Stimulated activated naive CD8-positive, alpha-beta T cell treated with anti-CD3 and anti-CD28 coated beads, Interleukin-15, amount 100 ng/mL, for 72 hours (primary cell): ENCODE measurements at regions not wholly inside any gene's neighbourhood (a gene's known extent, or its start where the extent isn't known, plus 50 kb on each side); places are given as distances from the start of the nearest gene placed in this dataset.

Experiments
- ATAC-seq: fragments of 150-1000 bp; cut with Tn5 transposase; 2 replicates; pipeline ENCODE4 v1.10.0; 2021; ENCODE audit warnings: mild to moderate bottlenecking, moderate library complexity
- DNase-seq, 2 donors: peaks; one replicate each; pipeline ENCODE4 v3.0.0; 2021 to 2022
- H3K27ac Mint-ChIP-seq, 2 donors: one replicate each; pipeline ENCODE4 v1.8.0; 2022; ENCODE audit warnings: mild to moderate bottlenecking in 2 of 2, mixed read lengths in 2 of 2, moderate library complexity in 2 of 2
- H3K27me3 Mint-ChIP-seq: one replicate; pipeline ENCODE4 v1.8.0; 2022; ENCODE audit warnings: mixed read lengths
- H3K4me1 Mint-ChIP-seq: one replicate; pipeline ENCODE4 v1.8.0; 2022; ENCODE audit warnings: mild to moderate bottlenecking, mixed read lengths
- H3K4me3 Mint-ChIP-seq, 2 donors: one replicate each; pipeline ENCODE4 v1.8.0; 2022; ENCODE audit warnings: mild to moderate bottlenecking in 2 of 2, mixed read lengths in 2 of 2, moderate library complexity in 1 of 2
- H3K9me3 Mint-ChIP-seq, 2 donors: one replicate each; pipeline ENCODE4 v1.8.0; 2022; ENCODE audit warnings: mixed read lengths in 2 of 2

GRCh38 chr1:218066332-218066731 lies 218.8 kb upstream of the RRP15 start:
- no peak for ATAC-seq
- Mint-ChIP-seq H3K27ac (no peak overlapping the region), H3K27me3 (no peaks in the 10 kb centered on the region), H3K4me1 (no peaks in the 10 kb centered on the region), H3K4me3 (no peak overlapping the region), H3K9me3 (peaks cover 0 to 6% of the 10 kb centered on the region in 2 donors)
- DNase-seq = no peak

GRCh38 chr1:218068241-218068640 lies 216.9 kb upstream of the RRP15 start:
- ATAC-seq (no peak), DNase-seq (no peak)
- Mint-ChIP-seq H3K4me1 (no peaks in the 10 kb centered on the region), H3K27me3 (no peaks in the 10 kb centered on the region), H3K4me3 (no peak overlapping the region), H3K27ac (no peak overlapping the region), H3K9me3 (peaks cover 0 to 6% of the 10 kb centered on the region in 2 donors)

GRCh38 chr1:218069180-218069579 lies 215.9 kb upstream of the RRP15 start:
- ATAC-seq (no peak), DNase-seq (no peak)
- H3K4me1 Mint-ChIP-seq = no peaks in the 10 kb centered on the region
- peaks cover 0 to 6% of the 10 kb centered on the region in 2 donors for H3K9me3 Mint-ChIP-seq
- H3K27me3 Mint-ChIP-seq = no peaks in the 10 kb centered on the region
- H3K27ac Mint-ChIP-seq = no peak overlapping the region
- no peak overlapping the region for H3K4me3 Mint-ChIP-seq

- Mint-ChIP-seq H3K4me1 (no peaks in the 10 kb centered on the region), H3K9me3 (peaks cover 7 to 15% of the 10 kb centered on the region in 2 donors), H3K27me3 (no peaks in the 10 kb centered on the region), H3K27ac (no peak overlapping the region), H3K4me3 (no peak overlapping the region)
- DNase-seq = no peak
- ATAC-seq = no peak
Observed at GRCh38 chr1:218073062-218073461, 212.0 kb upstream of the RRP15 start.

- Mint-ChIP-seq H3K4me1 (no peaks in the 10 kb centered on the region), H3K27ac (no peak overlapping the region), H3K9me3 (peaks cover 19 to 21% of the 10 kb centered on the region in 2 donors), H3K4me3 (no peak overlapping the region), H3K27me3 (no peaks in the 10 kb centered on the region)
- no peak for DNase-seq
- ATAC-seq = no peak
Observed at GRCh38 chr1:218078916-218079315, 206.2 kb upstream of the RRP15 start.

GRCh38 chr1:218079347-218079746 lies 205.7 kb upstream of the RRP15 start:
- no peak overlapping the region for H3K4me3 Mint-ChIP-seq
- no peaks in the 10 kb centered on the region for H3K4me1 Mint-ChIP-seq
- H3K27ac Mint-ChIP-seq = no peak overlapping the region
- DNase-seq (no peak), ATAC-seq (no peak)
- no peaks in the 10 kb centered on the region for H3K27me3 Mint-ChIP-seq
- peaks cover 19 to 21% of the 10 kb centered on the region in 2 donors for H3K9me3 Mint-ChIP-seq

- ATAC-seq = no peak
- DNase-seq = no peak
- no peaks in the 10 kb centered on the region for H3K27me3 Mint-ChIP-seq
- no peak overlapping the region for H3K27ac Mint-ChIP-seq
- H3K4me1 Mint-ChIP-seq = no peaks in the 10 kb centered on the region
- peaks cover 19 to 21% of the 10 kb centered on the region in 2 donors for H3K9me3 Mint-ChIP-seq
- no peak overlapping the region for H3K4me3 Mint-ChIP-seq
Observed at GRCh38 chr1:218079820-218080219, 205.3 kb upstream of the RRP15 start.

- Mint-ChIP-seq H3K4me1 (no peaks in the 10 kb centered on the region), H3K9me3 (peaks cover 14 to 17% of the 10 kb centered on the region in 2 donors), H3K4me3 (no peak overlapping the region), H3K27me3 (no peaks in the 10 kb centered on the region), H3K27ac (no peak overlapping the region)
- DNase-seq = no peak
- ATAC-seq = no peak
Observed at GRCh38 chr1:218080863-218081262, 204.2 kb upstream of the RRP15 start.

GRCh38 chr1:218081358-218081757 lies 203.7 kb upstream of the RRP15 start:
- DNase-seq = no peak
- ATAC-seq = no peak
- H3K27me3 Mint-ChIP-seq = no peaks in the 10 kb centered on the region
- no peak overlapping the region for H3K27ac Mint-ChIP-seq
- H3K9me3 Mint-ChIP-seq = peaks cover 12 to 14% of the 10 kb centered on the region in 2 donors
- H3K4me3 Mint-ChIP-seq = no peak overlapping the region
- H3K4me1 Mint-ChIP-seq = no peaks in the 10 kb centered on the region

- H3K27me3 Mint-ChIP-seq = no peaks in the 10 kb centered on the region
- H3K4me1 Mint-ChIP-seq = no peaks in the 10 kb centered on the region
- no peak for DNase-seq
- H3K27ac Mint-ChIP-seq = no peak overlapping the region
- ATAC-seq = no peak
- no peaks in the 10 kb centered on the region for H3K9me3 Mint-ChIP-seq
- H3K4me3 Mint-ChIP-seq = no peak overlapping the region
Observed at GRCh38 chr1:218090459-218090858, 194.6 kb upstream of the RRP15 start.

- Mint-ChIP-seq H3K4me3 (no peak overlapping the region), H3K27me3 (no peaks in the 10 kb centered on the region), H3K9me3 (peaks cover 16% of the 10 kb centered on the region in 2 donors), H3K27ac (no peak overlapping the region), H3K4me1 (no peaks in the 10 kb centered on the region)
- no peak for DNase-seq
- no peak for ATAC-seq
Observed at GRCh38 chr1:218101409-218101808, 183.7 kb upstream of the RRP15 start.

- Mint-ChIP-seq H3K9me3 (peaks cover 0 to 5% of the 10 kb centered on the region in 2 donors), H3K27me3 (no peaks in the 10 kb centered on the region), H3K4me1 (no peaks in the 10 kb centered on the region), H3K4me3 (no peak overlapping the region), H3K27ac (no peak overlapping the region)
- no peak for DNase-seq
- ATAC-seq = no peak
Observed at GRCh38 chr1:218108034-218108433, 177.1 kb upstream of the RRP15 start.

GRCh38 chr1:218112862-218113261 lies 172.2 kb upstream of the RRP15 start:
- Mint-ChIP-seq H3K4me3 (no peak overlapping the region), H3K27ac (no peak overlapping the region), H3K27me3 (no peaks in the 10 kb centered on the region), H3K4me1 (no peaks in the 10 kb centered on the region), H3K9me3 (peaks cover 0 to 9% of the 10 kb centered on the region in 2 donors)
- DNase-seq = no peak
- ATAC-seq = no peak

GRCh38 chr1:218123968-218124367 lies 161.1 kb upstream of the RRP15 start:
- H3K27ac Mint-ChIP-seq = no peak overlapping the region
- no peak for DNase-seq
- ATAC-seq = no peak
- H3K9me3 Mint-ChIP-seq = no peaks in the 10 kb centered on the region
- H3K4me1 Mint-ChIP-seq = no peaks in the 10 kb centered on the region
- no peak overlapping the region for H3K4me3 Mint-ChIP-seq
- no peaks in the 10 kb centered on the region for H3K27me3 Mint-ChIP-seq

- Mint-ChIP-seq H3K27ac (no peak overlapping the region), H3K27me3 (no peaks in the 10 kb centered on the region), H3K4me3 (no peak overlapping the region), H3K4me1 (no peaks in the 10 kb centered on the region), H3K9me3 (peaks cover 10 to 12% of the 10 kb centered on the region in 2 donors)
- ATAC-seq (no peak), DNase-seq (no peak)
Observed at GRCh38 chr1:218135371-218135770, 149.7 kb upstream of the RRP15 start.

GRCh38 chr1:218139761-218140160 lies 145.3 kb upstream of the RRP15 start:
- ATAC-seq (no peak), DNase-seq (no peak)
- H3K4me1 Mint-ChIP-seq = no peaks in the 10 kb centered on the region
- no peak overlapping the region for H3K27ac Mint-ChIP-seq
- no peaks in the 10 kb centered on the region for H3K27me3 Mint-ChIP-seq
- H3K4me3 Mint-ChIP-seq = no peak overlapping the region
- H3K9me3 Mint-ChIP-seq = peaks cover 6 to 9% of the 10 kb centered on the region in 2 donors

- Mint-ChIP-seq H3K4me1 (no peaks in the 10 kb centered on the region), H3K27ac (no peak overlapping the region), H3K27me3 (peaks cover 38% of the 10 kb centered on the region), H3K9me3 (peaks cover 3 to 6% of the 10 kb centered on the region in 2 donors), H3K4me3 (no peak overlapping the region)
- ATAC-seq (no peak), DNase-seq (no peak)
Observed at GRCh38 chr1:218156595-218156994, 128.5 kb upstream of the RRP15 start.
